Trophoblast cell (in vitro differentiated cells and primary cell): ENCODE measurements at regions not wholly inside any gene's neighbourhood (a gene's known extent, or its start where the extent isn't known, plus 50 kb on each side); places are given as distances from the start of the nearest gene placed in this dataset.

Experiments used
- DNase-seq, 2 donors: peaks; one replicate each; pipeline ENCODE4 v3.0.0-alpha.2; 2016
- H2AFZ ChIP-seq: 2 replicates; pipeline ENCODE4 v1.6.1; 2013; ENCODE audit warnings: low read length, moderate library complexity, mild to moderate bottlenecking; ENCODE audit not compliant: insufficient read depth, poor library complexity
- H2AK5ac ChIP-seq: 2 replicates; pipeline ENCODE4 v1.6.1; 2013; ENCODE audit warnings: mild to moderate bottlenecking, low read length
- H2BK120ac ChIP-seq: 2 replicates; pipeline ENCODE4 v1.6.1; 2013; ENCODE audit warnings: low read length, mild to moderate bottlenecking, moderate library complexity; ENCODE audit not compliant: insufficient read depth, poor library complexity
- H2BK12ac ChIP-seq: 2 replicates; pipeline ENCODE4 v1.6.1; 2013; ENCODE audit warnings: mild to moderate bottlenecking, low read length, moderate library complexity
- H2BK5ac ChIP-seq: 2 replicates; pipeline ENCODE4 v1.6.1; 2013; ENCODE audit warnings: low read length, low read depth, moderate library complexity, mild to moderate bottlenecking; ENCODE audit not compliant: poor library complexity
- H3K14ac ChIP-seq: 2 replicates; pipeline ENCODE4 v1.6.1; 2013; ENCODE audit warnings: mild to moderate bottlenecking, low read length
- H3K18ac ChIP-seq: 2 replicates; pipeline ENCODE4 v1.6.1; 2013; ENCODE audit warnings: mild to moderate bottlenecking, low read length
- H3K23ac ChIP-seq: 2 replicates; pipeline ENCODE4 v1.6.1; 2013; ENCODE audit warnings: low read length
- H3K27ac ChIP-seq: 2 replicates; pipeline ENCODE4 v1.5.1; 2013; ENCODE audit warnings: low read depth, mild to moderate bottlenecking, inconsistent platforms, low read length, moderate library complexity
- H3K27me3 ChIP-seq: 2 replicates; pipeline ENCODE4 v1.6.1; 2013; ENCODE audit warnings: inconsistent platforms, mild to moderate bottlenecking, low read length, moderate library complexity; ENCODE audit not compliant: insufficient read depth
- H3K36me3 ChIP-seq, 2 experiments: 1 replicate in 1 of 2; 2 replicates in 1 of 2; pipeline ENCODE4 v1.6.1; 2013; ENCODE audit warnings: low read length in 2 of 2, mild to moderate bottlenecking in 2 of 2, moderate library complexity in 1 of 2; ENCODE audit not compliant: insufficient read depth in 2 of 2, control insufficient read depth in 1 of 2
- H3K4ac ChIP-seq: 2 replicates; pipeline ENCODE4 v1.6.1; 2013; ENCODE audit warnings: low read depth, mild to moderate bottlenecking, low read length, moderate library complexity
- H3K4me1 ChIP-seq, 2 experiments: 1 replicate in 1 of 2; 2 replicates in 1 of 2; pipeline ENCODE4 v1.6.1; 2013; ENCODE audit warnings: low read length in 2 of 2, mild to moderate bottlenecking in 2 of 2, moderate library complexity in 1 of 2; ENCODE audit not compliant: insufficient read depth in 2 of 2, control insufficient read depth in 1 of 2
- H3K4me2 ChIP-seq: 2 replicates; pipeline ENCODE4 v1.6.1; 2013; ENCODE audit warnings: inconsistent platforms, mild to moderate bottlenecking, low read length, moderate library complexity
- H3K4me3 ChIP-seq: 2 replicates; pipeline ENCODE4 v1.5.1; 2013; ENCODE audit warnings: mild to moderate bottlenecking, low read depth, low read length, inconsistent platforms
- H3K79me1 ChIP-seq: one replicate; pipeline ENCODE4 v1.6.1; 2013; ENCODE audit warnings: low read length
- H3K79me2 ChIP-seq: 2 replicates; pipeline ENCODE4 v1.6.1; 2013; ENCODE audit warnings: low read length, mild to moderate bottlenecking; ENCODE audit not compliant: control insufficient read depth, insufficient read depth, poor library complexity
- H3K9ac ChIP-seq: 2 replicates; pipeline ENCODE4 v1.6.1; 2013; ENCODE audit warnings: mild to moderate bottlenecking, low read length
- H3K9me3 ChIP-seq: 2 replicates; pipeline ENCODE4 v1.6.1; 2013; ENCODE audit warnings: low read depth, mild to moderate bottlenecking, control low read depth, inconsistent platforms, low read length; ENCODE audit not compliant: insufficient read depth
- H4K12ac ChIP-seq: 2 replicates; pipeline ENCODE4 v1.6.1; 2013; ENCODE audit warnings: low read depth, mild to moderate bottlenecking, low read length, moderate library complexity
- H4K8ac ChIP-seq: 2 replicates; pipeline ENCODE4 v1.6.1; 2013; ENCODE audit warnings: low read depth, mild to moderate bottlenecking, low read length, moderate library complexity
- H4K91ac ChIP-seq: one replicate; pipeline ENCODE4 v1.6.1; 2013; ENCODE audit warnings: low read depth, mild to moderate bottlenecking, low read length, moderate library complexity
- WGBS: extraction: QIAGEN DNeasy Blood & Tissue Kit; methylation state at CpG from one replicate; pipeline ENCODE4 v1.1.7; 2013; ENCODE audit warnings: missing lambda C conversion rate; ENCODE audit not compliant: insufficient read length, insufficient coverage; ENCODE audit errors: extremely low coverage; 5-methylcytosine and 5-hydroxymethylcytosine counted together

DNA sequence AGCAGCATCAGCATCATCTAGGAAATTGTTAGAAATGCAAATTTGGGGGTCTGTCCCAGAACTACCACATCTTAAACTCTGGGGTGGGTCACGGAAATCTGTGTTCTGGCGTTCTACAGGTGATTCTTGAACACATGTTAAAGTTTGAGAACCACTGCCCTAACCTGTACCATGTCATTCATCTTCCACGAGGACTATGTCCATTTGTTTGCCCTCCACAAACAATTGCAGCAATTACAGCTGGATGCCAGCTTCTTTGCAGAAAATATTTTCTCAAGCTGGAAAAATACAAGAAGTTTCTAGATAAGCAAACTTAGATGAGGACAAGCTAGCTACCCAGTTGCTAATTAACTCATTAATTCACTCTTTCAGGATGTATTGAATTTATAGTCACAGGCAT, 54.1 kb downstream of the MAFB start:
- Histone ChIP-seq H3K4me3 (no peak overlapping the region), H3K4ac (no peak overlapping the region), H3K18ac (no peak overlapping the region), H3K4me1 (peaks cover 0 to 3% of the 10 kb centered on the region in 2 experiments), H2BK12ac (no peak overlapping the region), H4K91ac (no peak overlapping the region), H2BK120ac (no peak overlapping the region), H4K8ac (no peak overlapping the region), H3K9me3 (peaks cover 1% of the 10 kb centered on the region), H3K4me2 (no peak overlapping the region), H3K79me2 (no peaks in the 10 kb centered on the region), H3K79me1 (no peaks in the 10 kb centered on the region), H3K27me3 (no peaks in the 10 kb centered on the region), H2AK5ac (no peak overlapping the region), H2AFZ (no peak overlapping the region), H3K14ac (no peak overlapping the region), H3K23ac (no peak overlapping the region), H3K9ac (no peak overlapping the region), H2BK5ac (no peak overlapping the region), H4K12ac (no peak overlapping the region), H3K36me3 (no peaks in the 10 kb centered on the region), H3K27ac (no peak overlapping the region)
- WGBS: no CpG with 5 or more reads among the region's 3 CpGs
- no peak for DNase-seq

- Histone ChIP-seq H3K79me2 (no peaks in the 10 kb centered on the region), H3K27me3 (no peaks in the 10 kb centered on the region), H3K18ac (no peak overlapping the region), H4K91ac (no peak overlapping the region), H3K9me3 (peaks cover under 1% of the 10 kb centered on the region), H2AK5ac (no peak overlapping the region), H2BK5ac (no peak overlapping the region), H3K9ac (no peak overlapping the region), H4K12ac (no peak overlapping the region), H3K4ac (no peak overlapping the region), H3K36me3 (no peaks in the 10 kb centered on the region), H2AFZ (no peak overlapping the region), H3K79me1 (no peaks in the 10 kb centered on the region), H3K27ac (no peak overlapping the region), H3K4me1 (peaks cover 0 to 4% of the 10 kb centered on the region in 2 experiments), H3K14ac (no peak overlapping the region), H3K23ac (no peak overlapping the region), H2BK120ac (no peak overlapping the region), H3K4me3 (no peak overlapping the region), H4K8ac (no peak overlapping the region), H2BK12ac (no peak overlapping the region), H3K4me2 (no peak overlapping the region)
- WGBS: no CpG with 5 or more reads among the region's 5 CpGs
- DNase-seq: no peak
Measured at GRCh38 chr20:40633123-40633850, 55.7 kb downstream of the MAFB start.

GRCh38 chr20:40632346-40632976, 56.6 kb downstream of the MAFB start:
- H4K12ac ChIP-seq: no peak overlapping the region
- no peak overlapping the region for H3K9ac ChIP-seq
- H3K79me2 ChIP-seq: no peaks in the 10 kb centered on the region
- H3K4me2 ChIP-seq: no peak overlapping the region
- no peaks in the 10 kb centered on the region for H3K79me1 ChIP-seq
- DNase-seq: no peak
- H3K4ac ChIP-seq: no peak overlapping the region
- H3K36me3 ChIP-seq: no peaks in the 10 kb centered on the region
- H3K18ac ChIP-seq: no peak overlapping the region
- no peak overlapping the region for H3K4me3 ChIP-seq
- peaks cover 0 to 4% of the 10 kb centered on the region in 2 experiments for H3K4me1 ChIP-seq
- no peak overlapping the region for H4K91ac ChIP-seq
- no peak overlapping the region for H2BK12ac ChIP-seq
- no peak overlapping the region for H3K14ac ChIP-seq
- no peak overlapping the region for H4K8ac ChIP-seq
- no peaks in the 10 kb centered on the region for H3K27me3 ChIP-seq
- no peak overlapping the region for H2BK120ac ChIP-seq
- no peaks in the 10 kb centered on the region for H3K9me3 ChIP-seq
- H2AFZ ChIP-seq: no peak overlapping the region
- H3K23ac ChIP-seq: no peak overlapping the region
- no CpG with 5 or more reads among the region's 10 CpGs for WGBS
- no peak overlapping the region for H3K27ac ChIP-seq
- H2BK5ac ChIP-seq: no peak overlapping the region
- H2AK5ac ChIP-seq: no peak overlapping the region

DNA sequence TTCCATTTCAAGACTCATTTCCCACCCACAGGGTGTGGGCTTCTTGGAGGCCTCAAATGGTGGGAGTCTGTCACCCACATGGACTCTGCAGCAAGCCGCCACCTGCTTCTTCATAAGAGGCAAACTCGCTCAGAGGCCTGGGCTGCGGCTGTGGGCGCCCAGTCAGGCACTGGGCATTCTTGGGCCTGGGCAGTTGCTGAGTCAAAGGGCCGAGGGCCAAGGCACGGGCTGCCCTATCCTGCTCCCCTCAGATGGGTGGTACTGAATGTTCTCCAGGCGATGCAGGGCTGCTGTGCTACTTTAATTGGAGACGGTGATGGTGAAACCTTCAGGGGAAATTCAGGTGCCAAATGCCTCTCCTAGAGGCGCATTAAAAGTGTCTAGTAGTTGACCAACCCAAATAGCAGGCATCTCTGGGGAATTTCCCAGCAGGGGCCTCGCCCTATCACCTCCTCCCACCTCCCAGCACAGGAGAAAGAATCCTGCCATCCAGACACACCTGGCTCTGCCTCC, 57.9 kb downstream of the MAFB start:
- H3K79me2 ChIP-seq: no peaks in the 10 kb centered on the region
- H2AK5ac ChIP-seq: no peak overlapping the region
- no peak overlapping the region for H3K27ac ChIP-seq
- no peaks in the 10 kb centered on the region for H3K27me3 ChIP-seq
- no peak overlapping the region for H4K91ac ChIP-seq
- DNase-seq: peak; percentile 69 to 75
- no peak overlapping the region for H3K4me2 ChIP-seq
- H3K79me1 ChIP-seq: no peaks in the 10 kb centered on the region
- H3K9me3 ChIP-seq: no peaks in the 10 kb centered on the region
- H3K36me3 ChIP-seq: no peaks in the 10 kb centered on the region
- H4K12ac ChIP-seq: no peak overlapping the region
- H2BK5ac ChIP-seq: no peak overlapping the region
- no peak overlapping the region for H2BK120ac ChIP-seq
- no peak overlapping the region for H3K4me3 ChIP-seq
- no peak overlapping the region for H3K18ac ChIP-seq
- H4K8ac ChIP-seq: no peak overlapping the region
- no peak overlapping the region for H3K9ac ChIP-seq
- no CpG with 5 or more reads among the region's 10 CpGs for WGBS
- H3K14ac ChIP-seq: no peak overlapping the region
- H2BK12ac ChIP-seq: no peak overlapping the region
- no peak overlapping the region for H3K4ac ChIP-seq
- H2AFZ ChIP-seq: no peak overlapping the region
- H3K23ac ChIP-seq: no peak overlapping the region
- H3K4me1 ChIP-seq: peaks cover 0 to 4% of the 10 kb centered on the region in 2 experiments
